ENCODE measurements at regions not wholly inside any gene's neighbourhood (a gene's known extent, or its start where the extent isn't known, plus 50 kb on each side); places are given as distances from the start of the nearest gene placed in this dataset.

DNA sequence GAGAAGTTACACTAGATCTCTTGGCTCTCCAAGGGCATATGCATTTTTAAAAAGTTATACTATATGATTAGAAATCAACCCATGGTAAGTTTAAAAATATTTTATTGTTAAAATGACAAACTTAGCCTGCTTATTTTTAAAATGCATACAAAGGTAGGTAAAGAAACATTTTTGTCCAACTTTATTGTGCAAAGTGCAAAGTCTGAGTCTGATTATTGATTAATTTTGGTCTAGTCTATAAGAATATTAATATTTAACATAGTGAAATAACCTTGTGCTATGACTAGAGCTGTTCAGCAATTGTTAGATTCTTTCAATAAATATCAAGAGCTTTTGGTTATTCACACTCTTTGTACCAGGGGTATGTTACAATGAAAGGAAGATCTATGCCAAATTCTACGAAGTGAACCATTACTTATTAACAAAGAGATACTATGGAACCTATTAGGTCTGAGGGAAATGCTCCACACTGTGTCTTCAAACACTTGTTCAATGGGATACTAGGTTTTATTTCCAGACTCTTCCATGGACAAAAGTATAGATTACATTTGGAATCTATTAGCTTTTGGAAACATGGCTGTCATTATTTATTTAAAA, 70.4 kb downstream of the DIPK2A start:
- Mint-ChIP-seq H3K27me3 (peaks cover 12% of the 10 kb centered on the region), H3K27ac (no peak overlapping the region), H3K9me3 (no peaks in the 10 kb centered on the region), H3K4me1 (no peaks in the 10 kb centered on the region), H3K36me3 (ENCODE audit: low read depth) (no peaks in the 10 kb centered on the region), H3K4me3 (no peak overlapping the region)
- TF ChIP-seq, protein P1, sequence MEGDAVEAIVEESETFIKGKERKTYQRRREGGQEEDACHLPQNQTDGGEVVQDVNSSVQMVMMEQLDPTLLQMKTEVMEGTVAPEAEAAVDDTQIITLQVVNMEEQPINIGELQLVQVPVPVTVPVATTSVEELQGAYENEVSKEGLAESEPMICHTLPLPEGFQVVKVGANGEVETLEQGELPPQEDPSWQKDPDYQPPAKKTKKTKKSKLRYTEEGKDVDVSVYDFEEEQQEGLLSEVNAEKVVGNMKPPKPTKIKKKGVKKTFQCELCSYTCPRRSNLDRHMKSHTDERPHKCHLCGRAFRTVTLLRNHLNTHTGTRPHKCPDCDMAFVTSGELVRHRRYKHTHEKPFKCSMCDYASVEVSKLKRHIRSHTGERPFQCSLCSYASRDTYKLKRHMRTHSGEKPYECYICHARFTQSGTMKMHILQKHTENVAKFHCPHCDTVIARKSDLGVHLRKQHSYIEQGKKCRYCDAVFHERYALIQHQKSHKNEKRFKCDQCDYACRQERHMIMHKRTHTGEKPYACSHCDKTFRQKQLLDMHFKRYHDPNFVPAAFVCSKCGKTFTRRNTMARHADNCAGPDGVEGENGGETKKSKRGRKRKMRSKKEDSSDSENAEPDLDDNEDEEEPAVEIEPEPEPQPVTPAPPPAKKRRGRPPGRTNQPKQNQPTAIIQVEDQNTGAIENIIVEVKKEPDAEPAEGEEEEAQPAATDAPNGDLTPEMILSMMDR (IDR thresholded peaks at IDR 0.05): no peak
- POLR2A ChIA-PET: no interaction called here
- intact Hi-C loops (cut with micrococcal nuclease): no loop called here
- DNase-seq (no peak), ATAC-seq (ENCODE audit: low read depth) (no peak)
- CTCF ChIA-PET: no interaction called here

DNA sequence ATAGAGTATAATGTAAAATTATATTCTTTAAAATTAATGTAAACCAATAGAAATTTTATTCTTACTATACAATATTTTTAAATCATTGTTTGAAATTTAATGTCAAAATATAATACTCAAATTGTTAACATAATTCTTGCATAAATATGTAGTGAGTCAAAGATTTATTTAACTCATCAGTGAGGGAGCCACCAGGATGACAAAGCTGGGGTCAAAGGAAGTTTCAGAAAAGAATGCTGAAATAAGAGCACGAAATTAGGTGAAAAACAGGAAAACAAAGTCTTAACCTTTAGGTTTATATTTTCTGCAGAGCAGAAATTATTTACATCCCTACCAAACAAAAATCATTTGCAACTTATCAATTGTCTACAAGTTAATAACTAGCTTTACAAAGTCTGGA, 74.1 kb downstream of the DIPK2A start:
- ChIA-PET CTCF (no interaction called here), POLR2A (no interaction called here)
- TF ChIP-seq, protein P1 (IDR thresholded peaks at IDR 0.05): no peak
- Mint-ChIP-seq H3K4me1 (no peaks in the 10 kb centered on the region), H3K4me3 (no peak overlapping the region), H3K9me3 (no peaks in the 10 kb centered on the region), H3K27ac (no peak overlapping the region), H3K27me3 (peaks cover 21% of the 10 kb centered on the region), H3K36me3 (ENCODE audit: low read depth) (no peaks in the 10 kb centered on the region)
- ATAC-seq (ENCODE audit: low read depth): no peak
- DNase-seq: no peak
- intact Hi-C loops (cut with micrococcal nuclease): no loop called here

DNA sequence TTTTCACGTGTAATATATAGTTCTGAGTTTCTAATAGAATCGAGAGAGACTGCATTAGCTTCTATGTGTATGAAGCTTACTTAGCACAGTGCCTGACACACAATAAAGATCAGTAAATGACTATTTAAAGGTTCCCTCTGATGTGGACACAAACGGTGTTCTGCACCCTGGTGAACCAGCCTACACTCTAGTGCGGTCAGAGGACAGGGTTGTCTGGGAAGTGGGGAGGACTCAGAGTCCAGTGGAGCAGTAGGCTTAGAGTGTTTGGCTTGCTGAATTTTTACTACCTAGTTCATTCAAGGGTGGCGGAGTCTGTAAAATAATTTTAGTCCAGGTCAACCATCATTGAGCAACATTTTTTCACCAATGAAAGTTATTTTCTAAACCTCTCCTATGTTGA, 77.8 kb downstream of the DIPK2A start:
- intact Hi-C loops (cut with micrococcal nuclease): no loop called here
- Mint-ChIP-seq H3K27me3 (peaks cover 9% of the 10 kb centered on the region), H3K4me1 (no peaks in the 10 kb centered on the region), H3K9me3 (no peaks in the 10 kb centered on the region), H3K27ac (no peak overlapping the region), H3K36me3 (ENCODE audit: low read depth) (no peaks in the 10 kb centered on the region), H3K4me3 (no peak overlapping the region)
- POLR2A ChIA-PET: interaction anchor here (0.7 kb wide), 1 partner anchor 34 kb away, joined by 4 read pairs; no protein-coding TSS in a partner anchor
- TF ChIP-seq, protein P1 (IDR thresholded peaks at IDR 0.05): no peak
- ATAC-seq (ENCODE audit: low read depth): no peak
- CTCF ChIA-PET: no interaction called here
- DNase-seq: no peak

DNA sequence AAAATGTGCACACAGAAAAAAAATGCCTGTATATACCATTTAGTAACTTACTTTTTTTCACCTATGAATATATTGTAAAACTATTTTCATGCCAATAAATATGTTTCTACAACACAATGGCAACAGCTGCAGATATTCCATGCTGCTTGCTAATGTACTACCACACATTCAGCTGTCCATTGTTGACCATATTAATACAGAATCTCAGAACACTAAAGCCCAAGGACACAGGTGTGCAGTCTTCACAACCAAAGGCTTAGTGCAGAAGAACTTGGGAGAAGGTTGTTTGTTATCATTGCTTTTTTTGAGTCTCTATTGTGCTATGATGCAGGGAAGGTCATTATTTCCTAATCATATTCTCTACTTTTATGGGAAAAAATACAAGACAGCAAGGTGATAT, 79.6 kb downstream of the DIPK2A start:
- ATAC-seq (ENCODE audit: low read depth): no peak
- ChIA-PET POLR2A (no interaction called here), CTCF (no interaction called here)
- intact Hi-C loops (cut with micrococcal nuclease): no loop called here
- TF ChIP-seq, protein P1 (IDR thresholded peaks at IDR 0.05): no peak
- Mint-ChIP-seq H3K27me3 (peaks cover 9% of the 10 kb centered on the region), H3K4me3 (no peak overlapping the region), H3K36me3 (ENCODE audit: low read depth) (no peaks in the 10 kb centered on the region), H3K4me1 (no peaks in the 10 kb centered on the region), H3K9me3 (no peaks in the 10 kb centered on the region), H3K27ac (no peak overlapping the region)
- DNase-seq: no peak

DNA sequence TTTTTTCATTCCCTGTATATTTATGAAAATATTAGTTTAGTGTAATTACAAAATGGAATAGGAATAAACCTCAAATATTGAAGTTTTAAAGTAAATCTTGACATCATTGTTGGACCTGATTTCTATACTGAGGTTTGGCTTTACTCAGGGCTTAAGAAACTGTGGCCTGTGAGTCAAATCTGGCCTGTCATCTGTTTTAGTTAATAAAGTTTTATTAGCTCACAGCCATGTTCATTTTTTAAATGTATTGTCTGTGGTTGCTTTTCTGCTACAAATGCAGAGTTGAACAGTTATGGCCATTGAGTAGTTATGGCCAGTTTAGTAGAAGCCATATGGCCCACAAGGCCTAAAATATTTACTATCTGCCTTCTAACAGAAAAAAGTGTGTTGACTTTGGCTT, 80.7 kb downstream of the DIPK2A start:
- DNase-seq (no peak), ATAC-seq (ENCODE audit: low read depth) (no peak)
- Mint-ChIP-seq H3K27ac (no peak overlapping the region), H3K27me3 (peaks cover 9% of the 10 kb centered on the region), H3K4me1 (no peaks in the 10 kb centered on the region), H3K9me3 (no peaks in the 10 kb centered on the region), H3K4me3 (no peak overlapping the region), H3K36me3 (ENCODE audit: low read depth) (no peaks in the 10 kb centered on the region)
- ChIA-PET CTCF (no interaction called here), POLR2A (no interaction called here)
- intact Hi-C loops (cut with micrococcal nuclease): no loop called here
- TF ChIP-seq, protein P1 (IDR thresholded peaks at IDR 0.05): no peak

All from activated B cell treated with CpG ODN at 0.5 μM for 24 hours (primary cell).